ENCODE measurements at regions not wholly inside any gene's neighbourhood (a gene's known extent, or its start where the extent isn't known, plus 50 kb on each side); places are given as distances from the start of the nearest gene placed in this dataset.
A peak's percentile ranks its signal among the peaks of the same experiment; 100 is the strongest.

DNA sequence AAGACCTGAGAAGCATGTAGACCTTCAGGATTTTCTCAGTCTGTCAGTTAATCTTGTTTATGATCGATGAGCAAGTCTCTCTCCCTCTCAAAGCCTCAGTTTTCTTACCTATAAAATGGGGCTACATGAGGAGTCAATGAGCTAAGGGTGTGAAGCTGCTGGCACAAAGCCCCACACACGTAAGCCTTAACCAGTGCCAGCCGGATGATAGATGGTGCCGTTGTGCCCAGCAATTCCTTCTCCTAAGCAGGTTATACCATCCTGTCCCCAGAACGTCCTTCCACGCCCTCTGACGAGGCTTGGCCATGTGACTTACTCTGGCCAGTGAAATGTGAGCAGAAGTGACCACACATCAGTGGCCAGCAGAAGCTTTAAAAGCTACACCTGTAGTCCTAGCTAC lies 179.0 kb downstream of the C9orf50 start:
- no peak overlapping the region for H3K27ac Mint-ChIP-seq (ENCODE audit: unreplicated experiment)
- TF ChIP-seq CTCF (IDR thresholded peaks at IDR 0.05): no peak
- H3K27me3 Mint-ChIP-seq (ENCODE audit: low read depth): peaks cover 5% of the 10 kb centered on the region

DNA sequence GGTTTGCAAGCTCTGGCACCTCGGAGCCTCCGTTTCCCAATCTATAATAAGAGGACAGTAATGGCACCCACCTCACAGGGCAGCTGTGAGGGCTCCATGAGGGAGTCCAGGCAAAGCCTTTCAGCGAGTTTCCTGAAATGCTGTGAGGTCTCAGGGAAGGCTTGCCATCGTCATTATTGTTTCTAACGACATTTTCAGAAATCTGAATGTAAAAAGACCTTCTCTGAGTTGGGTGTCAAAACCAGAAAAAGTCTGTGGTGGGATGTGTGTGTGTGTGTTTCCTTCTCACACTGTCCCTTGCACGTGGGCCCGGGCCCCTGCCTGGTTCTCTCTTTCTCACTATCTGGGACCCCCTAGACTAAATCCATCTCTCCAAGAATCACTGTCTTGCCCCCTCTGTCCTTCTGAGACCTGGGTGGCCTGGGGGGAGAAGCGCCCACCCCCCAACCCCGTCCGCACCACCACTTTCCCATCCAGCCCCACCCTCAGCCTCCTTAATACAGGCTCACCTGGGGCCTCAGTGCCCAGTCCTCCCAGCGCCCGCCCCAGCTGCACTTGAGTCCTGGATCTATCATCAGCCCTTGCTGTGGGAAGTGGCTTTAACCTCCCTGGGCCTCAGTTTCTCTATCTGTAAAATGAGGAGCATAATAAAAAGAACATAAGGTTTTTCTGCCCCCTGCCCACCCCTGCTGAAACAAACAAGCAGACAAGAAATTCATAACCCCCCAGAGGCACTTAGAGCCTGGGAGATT lies 180.3 kb downstream of the C9orf50 start:
- Mint-ChIP-seq H3K9me3 (ENCODE audit: low read depth) (no peaks in the 10 kb centered on the region), H3K4me3 (ENCODE audit: unreplicated experiment) (no peak overlapping the region), H3K36me3 (ENCODE audit: low read depth) (no peaks in the 10 kb centered on the region), H3K27ac (ENCODE audit: unreplicated experiment) (no peak overlapping the region), H3K27me3 (ENCODE audit: low read depth) (peaks cover 7% of the 10 kb centered on the region), H3K4me1 (ENCODE audit: low read depth) (peaks cover 17% of the 10 kb centered on the region)
- no peak for TF ChIP-seq CTCF (IDR thresholded peaks at IDR 0.05)
- no peak for DNase-seq (ENCODE audit: low spot score)

More for the DNA sequence above, 179.0 kb downstream of the C9orf50 start:
- Mint-ChIP-seq H3K4me1 (ENCODE audit: low read depth) (peaks cover 14% of the 10 kb centered on the region), H3K9me3 (ENCODE audit: low read depth) (no peaks in the 10 kb centered on the region), H3K36me3 (ENCODE audit: low read depth) (no peaks in the 10 kb centered on the region), H3K4me3 (ENCODE audit: unreplicated experiment) (no peak overlapping the region)
- DNase-seq (ENCODE audit: low spot score): no peak

DNA sequence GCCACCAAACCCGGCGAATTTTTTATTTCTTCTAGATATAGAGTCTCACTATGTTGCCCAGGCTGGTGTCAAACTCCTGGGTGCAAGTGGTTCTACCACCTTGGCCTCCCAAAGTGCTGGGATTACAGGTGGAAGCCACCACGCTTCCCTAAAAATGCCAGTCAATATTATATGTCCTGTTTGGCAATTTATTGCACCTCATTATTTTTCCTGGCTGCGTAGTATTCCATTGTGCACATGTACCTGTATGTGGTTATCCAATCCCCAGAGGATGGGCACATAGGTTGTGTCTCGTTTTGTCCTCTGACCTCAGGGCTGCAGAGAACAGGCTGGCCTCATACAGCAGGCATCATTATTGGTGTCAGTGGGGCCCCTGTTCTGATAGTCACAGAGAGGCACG lies 181.7 kb downstream of the C9orf50 start:
- Mint-ChIP-seq H3K9me3 (ENCODE audit: low read depth) (no peaks in the 10 kb centered on the region), H3K27ac (ENCODE audit: unreplicated experiment) (no peak overlapping the region), H3K4me3 (ENCODE audit: unreplicated experiment) (no peak overlapping the region), H3K27me3 (ENCODE audit: low read depth) (peaks cover 7% of the 10 kb centered on the region), H3K36me3 (ENCODE audit: low read depth) (no peaks in the 10 kb centered on the region), H3K4me1 (ENCODE audit: low read depth) (peaks cover 17% of the 10 kb centered on the region)
- no peak for DNase-seq (ENCODE audit: low spot score)
- no peak for TF ChIP-seq CTCF (IDR thresholded peaks at IDR 0.05)

GRCh38 chr9:129437626-129438323 lies 183.1 kb downstream of the C9orf50 start:
- no peak for DNase-seq (ENCODE audit: low spot score)
- Mint-ChIP-seq H3K27me3 (ENCODE audit: low read depth) (peaks cover 7% of the 10 kb centered on the region), H3K4me1 (ENCODE audit: low read depth) (peaks cover 14% of the 10 kb centered on the region), H3K9me3 (ENCODE audit: low read depth) (no peaks in the 10 kb centered on the region), H3K36me3 (ENCODE audit: low read depth) (no peaks in the 10 kb centered on the region), H3K4me3 (ENCODE audit: unreplicated experiment) (peak overlapping the region; percentile 47), H3K27ac (ENCODE audit: unreplicated experiment) (no peak overlapping the region)
- TF ChIP-seq CTCF (IDR thresholded peaks at IDR 0.05): no peak

DNA sequence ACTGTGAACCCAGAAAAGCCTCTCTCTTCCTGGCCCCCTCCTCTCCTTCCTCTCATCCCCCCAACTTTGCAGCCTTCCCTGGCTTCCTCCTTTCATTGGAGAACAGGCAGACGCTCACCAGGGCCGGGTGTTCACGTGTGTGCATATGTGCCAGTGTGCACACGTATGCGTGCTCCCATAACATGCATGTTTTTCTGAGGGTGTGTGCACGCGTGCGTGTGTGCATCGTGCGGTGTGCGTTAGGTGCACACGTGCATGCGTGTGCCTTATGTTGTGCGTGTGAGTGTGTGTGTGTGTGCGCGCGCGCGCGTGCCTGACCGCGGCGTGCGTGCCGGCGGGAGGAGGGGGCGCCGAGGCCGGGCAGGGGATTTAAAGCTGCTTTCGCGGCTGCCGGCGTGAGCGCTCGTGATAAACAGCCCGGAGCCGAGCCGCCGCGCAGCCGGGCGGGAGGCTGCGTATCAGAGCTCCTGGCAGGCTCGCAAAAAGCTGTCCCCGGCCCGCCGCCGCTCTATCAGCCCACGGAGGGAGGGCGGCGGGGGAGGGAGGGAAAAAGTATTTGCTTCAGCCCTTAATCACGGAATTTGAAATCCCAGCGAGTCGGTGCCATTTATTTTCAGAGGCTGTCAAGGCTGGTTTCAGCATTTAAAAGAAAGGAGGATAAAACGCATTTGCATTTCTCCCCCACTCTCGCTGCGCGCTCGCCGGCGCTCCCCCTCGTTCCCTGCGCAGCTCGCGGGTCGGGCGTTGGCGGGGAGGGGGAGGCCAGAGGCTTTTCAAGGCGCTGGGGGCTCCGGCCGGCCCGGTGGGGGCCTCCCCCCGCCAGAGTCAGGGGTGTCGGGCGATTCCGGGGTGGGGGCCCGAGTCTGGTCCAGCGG lies 183.9 kb downstream of the C9orf50 start:
- Mint-ChIP-seq H3K27ac (ENCODE audit: unreplicated experiment) (peak overlapping the region; percentile 84), H3K4me1 (ENCODE audit: low read depth) (peaks cover 14% of the 10 kb centered on the region), H3K9me3 (ENCODE audit: low read depth) (no peaks in the 10 kb centered on the region), H3K36me3 (ENCODE audit: low read depth) (no peaks in the 10 kb centered on the region), H3K4me3 (ENCODE audit: unreplicated experiment) (peak overlapping the region; percentile 75), H3K27me3 (ENCODE audit: low read depth) (peaks cover 7% of the 10 kb centered on the region)
- DNase-seq (ENCODE audit: low spot score): no peak
- no peak for TF ChIP-seq CTCF (IDR thresholded peaks at IDR 0.05)

All from chondrocyte (in vitro differentiated cells).